Aorta (tissue), 5 donors: ENCODE measurements at regions not wholly inside any gene's neighbourhood (a gene's known extent, or its start where the extent isn't known, plus 50 kb on each side); places are given as distances from the start of the nearest gene placed in this dataset.

ENCODE experiments used
- ATAC-seq: fragments of 200-7000 bp; cut with Tn5 transposase; one replicate; pipeline ENCODE4 v1.9.1; 2022; ENCODE audit warnings: moderate library complexity; ENCODE audit not compliant: low FRiP score
- DNase-seq, 2 donors: peaks; one replicate each; pipeline ENCODE4 v3.0.0-alpha.2; 2020
- H3K27ac ChIP-seq, 2 donors: one replicate each; pipeline ENCODE4 v1.5.1; 2013; ENCODE audit warnings: low read length in 2 of 2, mild to moderate bottlenecking in 2 of 2, moderate library complexity in 2 of 2, control low read depth in 1 of 2, inconsistent platforms in 1 of 2, low read depth in 1 of 2
- H3K27me3 ChIP-seq, 2 donors: one replicate each; pipeline ENCODE4 v1.6.1; 2013; ENCODE audit warnings: control low read depth in 1 of 2, low read length in 1 of 2, mild to moderate bottlenecking in 1 of 2, moderate library complexity in 1 of 2; ENCODE audit not compliant: insufficient read depth in 2 of 2, control insufficient read depth in 1 of 2
- H3K36me3 ChIP-seq, 2 donors: one replicate each; pipeline ENCODE4 v1.6.1; 2013; ENCODE audit warnings: control low read depth in 1 of 2, low read length in 1 of 2, mild to moderate bottlenecking in 1 of 2; ENCODE audit not compliant: insufficient read depth in 2 of 2, control insufficient read depth in 1 of 2
- H3K4me1 ChIP-seq, 2 donors: one replicate each; pipeline ENCODE4 v1.6.1; 2013; ENCODE audit warnings: low read length in 2 of 2, control low read depth in 1 of 2, mild to moderate bottlenecking in 1 of 2, moderate library complexity in 1 of 2; ENCODE audit not compliant: insufficient read depth in 2 of 2, control insufficient read depth in 1 of 2
- H3K4me3 ChIP-seq, 2 donors: one replicate each; pipeline ENCODE4 v1.5.1; 2013; ENCODE audit warnings: low read length in 2 of 2, control low read depth in 1 of 2, mild to moderate bottlenecking in 1 of 2
- H3K9me3 ChIP-seq: one replicate; pipeline ENCODE4 v1.6.1; 2013; ENCODE audit warnings: mild to moderate bottlenecking, low read length; ENCODE audit not compliant: control insufficient read depth
- whole genome bisulfite sequencing, 2 donors: extraction: QIAGEN DNeasy Blood & Tissue Kit; methylation state at CpG; one replicate each; pipeline ENCODE4 v1.1.7; 2013; 5-methylcytosine and 5-hydroxymethylcytosine counted together
- intact Hi-C, 2 donors: fragments of 100-400 bp; cut with DNase I; formaldehyde crosslinking; loops; one replicate each; pipeline versions ENCODE4 v1.14.2 to v1.15.0; 2022
- donor health status: healthy with polysubstance abuse.
- donor health status: Bipolar disorder and iron deficiency.
- donor health status: DM: no; HTN: no; CAD: no.
- donor health status: DM: no; HTN: no; CAD: no.
- donor health status: DM: yes; HTN: yes; CAD: no.

DNA sequence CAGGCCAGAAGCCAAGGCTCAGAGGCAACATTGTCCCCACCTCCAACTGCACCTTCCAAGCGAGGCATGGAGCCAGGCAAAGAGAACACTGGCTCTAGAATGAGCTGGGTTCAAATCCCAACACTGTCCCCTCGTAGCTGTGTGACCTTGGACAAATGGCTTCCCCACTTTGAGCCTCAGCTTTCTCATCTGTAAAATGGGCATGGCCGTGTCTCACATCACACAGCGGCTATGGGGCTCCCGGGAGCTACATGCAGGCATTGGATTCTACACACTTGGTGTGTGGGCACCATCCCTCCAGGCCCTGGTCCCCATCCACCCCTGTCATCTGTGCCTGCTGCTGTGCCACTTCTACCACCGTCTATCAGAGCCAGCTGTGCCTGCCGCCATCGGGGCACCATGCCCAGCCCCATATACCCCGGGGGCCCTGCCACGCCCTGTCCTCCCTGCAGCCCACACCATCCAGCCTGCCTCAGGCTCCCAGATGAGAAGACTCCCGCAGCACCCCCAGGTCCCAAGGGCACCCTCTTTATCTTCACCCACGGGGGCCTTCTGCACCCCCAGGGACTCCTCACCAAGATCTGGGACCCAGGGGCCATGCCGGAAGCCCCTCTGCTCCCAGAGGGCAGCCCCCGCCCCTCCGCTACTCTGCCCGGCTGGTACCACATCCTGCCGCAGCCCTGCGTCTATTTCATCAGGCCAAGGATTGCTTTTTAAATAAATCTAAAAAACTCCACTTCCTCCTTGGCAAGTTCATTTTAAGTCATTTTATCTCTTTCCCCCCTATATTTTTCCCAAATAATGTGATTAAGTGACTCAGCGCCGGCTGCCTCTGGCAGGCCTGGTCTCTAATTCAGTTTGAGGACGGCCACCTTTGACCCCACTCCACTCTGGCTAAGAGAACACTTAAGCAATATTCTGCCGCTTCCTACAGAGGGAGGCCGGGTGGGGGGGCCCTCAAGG lies 107.8 kb upstream of the TARDBP start:
- ATAC-seq (no peak), DNase-seq (peak; percentile 21 to 59)
- Histone ChIP-seq H3K27me3 (no peaks in the 10 kb centered on the region), H3K27ac (no peak overlapping the region), H3K4me3 (no peak overlapping the region), H3K36me3 (no peaks in the 10 kb centered on the region), H3K9me3 (no peaks in the 10 kb centered on the region), H3K4me1 (no peaks in the 10 kb centered on the region)
- intact Hi-C loops: no loop called here
- WGBS, 2 donors: 75 to 76% methylated on average over 23 of the region's 23 CpGs

DNA sequence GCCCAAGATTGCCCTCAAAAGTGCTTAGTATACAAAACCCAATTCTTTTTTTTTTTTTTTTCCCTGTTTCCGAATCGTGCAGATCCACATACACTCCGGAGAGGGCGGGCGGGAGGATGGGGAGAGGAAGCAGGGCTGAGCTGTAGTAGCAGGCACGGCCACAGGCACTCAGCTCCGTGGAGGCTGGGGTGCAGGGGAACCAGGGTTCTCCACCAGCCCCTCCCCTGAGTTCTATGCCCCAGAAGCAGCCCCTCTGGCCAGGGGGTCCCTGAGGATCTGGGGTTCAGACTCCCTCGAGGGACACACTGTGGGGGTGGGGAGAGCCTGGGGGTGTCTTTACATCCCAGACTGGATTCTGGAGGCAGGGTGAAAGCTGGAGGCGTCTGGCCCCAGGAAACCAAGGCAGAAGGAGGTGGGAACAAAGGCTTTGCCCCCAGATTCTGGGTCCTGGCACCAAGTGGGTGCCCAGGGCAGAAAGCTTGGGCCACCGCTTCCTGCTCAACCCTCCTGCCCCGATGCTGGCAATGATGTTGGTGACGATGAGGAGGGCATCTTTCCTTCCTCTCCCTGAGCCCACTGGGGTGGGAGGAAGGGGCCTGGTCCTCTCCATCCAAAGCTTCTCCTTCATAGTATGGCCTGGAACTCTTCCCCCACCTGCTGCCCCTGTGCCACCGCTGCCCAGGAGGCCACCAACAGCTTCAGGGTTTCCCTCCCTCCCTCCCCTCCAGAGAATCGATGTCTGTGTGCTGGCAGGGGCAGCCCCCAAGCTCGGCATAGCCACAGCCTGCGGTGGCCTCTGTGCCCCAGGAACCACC lies 106.4 kb upstream of the TARDBP start:
- WGBS, 2 donors: 77% methylated on average over 15 to 16 of the region's 16 CpGs
- intact Hi-C loops: no loop called here
- H3K27me3 ChIP-seq: no peaks in the 10 kb centered on the region

DNA sequence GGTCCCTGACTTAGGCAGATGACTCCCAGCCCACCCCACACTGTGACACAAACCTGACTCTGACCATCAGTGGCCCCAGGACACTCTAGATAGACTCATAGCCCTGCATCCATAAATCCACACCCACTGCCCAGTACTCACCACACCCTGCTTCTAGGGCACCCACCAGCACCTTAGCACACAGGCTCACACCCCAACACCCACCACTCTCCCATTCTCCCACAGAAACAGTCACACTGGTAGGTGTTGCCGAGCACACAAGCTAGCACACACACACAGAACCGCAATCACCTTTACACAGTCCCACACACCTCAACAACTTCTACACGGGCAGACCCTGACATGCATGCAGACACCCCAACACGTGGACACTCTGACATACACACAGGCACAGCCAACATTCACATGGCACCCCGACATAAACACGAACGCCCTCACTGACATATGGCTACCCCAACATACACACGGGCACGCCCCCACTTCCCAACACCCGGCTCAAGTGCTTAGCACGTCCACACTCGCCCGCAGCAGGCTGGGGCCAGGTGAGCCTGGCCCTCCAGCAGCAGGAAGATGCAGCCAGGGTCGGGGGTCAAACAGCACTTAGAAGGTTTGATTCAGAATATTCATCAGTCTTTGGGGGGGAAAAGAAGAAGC lies 105.5 kb upstream of the TARDBP start:
- Histone ChIP-seq H3K36me3 (no peaks in the 10 kb centered on the region), H3K27me3 (no peaks in the 10 kb centered on the region), H3K9me3 (no peaks in the 10 kb centered on the region), H3K27ac (no peak overlapping the region), H3K4me1 (no peaks in the 10 kb centered on the region), H3K4me3 (no peak overlapping the region)
- DNase-seq (peak in 1 of 2 donors; percentile 51), ATAC-seq (no peak)
- intact Hi-C loops: no loop called here
- WGBS, 2 donors: 66 to 73% methylated on average over 14 of the region's 14 CpGs

More for the DNA sequence above, 106.4 kb upstream of the TARDBP start:
- H3K36me3 ChIP-seq: no peaks in the 10 kb centered on the region
- H3K4me3 ChIP-seq: no peak overlapping the region
- no peaks in the 10 kb centered on the region for H3K9me3 ChIP-seq
- H3K4me1 ChIP-seq: no peaks in the 10 kb centered on the region
- peak in 1 of 2 donors; percentile 62 for DNase-seq
- no peak for ATAC-seq
- no peak overlapping the region for H3K27ac ChIP-seq

DNA sequence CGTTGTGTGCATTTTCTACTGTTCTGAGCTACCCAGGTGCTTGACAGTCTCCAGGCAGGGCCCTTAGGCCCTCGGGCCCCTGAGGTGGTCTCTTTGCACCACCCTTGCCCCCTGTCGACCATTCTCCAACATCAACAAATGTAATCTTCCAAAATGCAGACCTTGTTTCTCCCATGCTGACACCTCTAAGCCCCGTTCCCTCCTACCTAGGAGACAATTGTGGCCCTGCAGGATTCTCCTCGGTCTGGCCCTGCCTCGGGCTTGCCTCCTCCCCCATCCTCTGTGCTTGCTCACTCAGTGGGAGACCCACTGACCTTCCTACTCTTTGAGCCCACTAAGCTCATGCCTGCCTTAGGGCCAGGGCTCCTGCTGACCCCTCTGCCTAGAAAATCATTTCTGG lies 104.2 kb upstream of the TARDBP start:
- no peak overlapping the region for H3K4me3 ChIP-seq

DNA sequence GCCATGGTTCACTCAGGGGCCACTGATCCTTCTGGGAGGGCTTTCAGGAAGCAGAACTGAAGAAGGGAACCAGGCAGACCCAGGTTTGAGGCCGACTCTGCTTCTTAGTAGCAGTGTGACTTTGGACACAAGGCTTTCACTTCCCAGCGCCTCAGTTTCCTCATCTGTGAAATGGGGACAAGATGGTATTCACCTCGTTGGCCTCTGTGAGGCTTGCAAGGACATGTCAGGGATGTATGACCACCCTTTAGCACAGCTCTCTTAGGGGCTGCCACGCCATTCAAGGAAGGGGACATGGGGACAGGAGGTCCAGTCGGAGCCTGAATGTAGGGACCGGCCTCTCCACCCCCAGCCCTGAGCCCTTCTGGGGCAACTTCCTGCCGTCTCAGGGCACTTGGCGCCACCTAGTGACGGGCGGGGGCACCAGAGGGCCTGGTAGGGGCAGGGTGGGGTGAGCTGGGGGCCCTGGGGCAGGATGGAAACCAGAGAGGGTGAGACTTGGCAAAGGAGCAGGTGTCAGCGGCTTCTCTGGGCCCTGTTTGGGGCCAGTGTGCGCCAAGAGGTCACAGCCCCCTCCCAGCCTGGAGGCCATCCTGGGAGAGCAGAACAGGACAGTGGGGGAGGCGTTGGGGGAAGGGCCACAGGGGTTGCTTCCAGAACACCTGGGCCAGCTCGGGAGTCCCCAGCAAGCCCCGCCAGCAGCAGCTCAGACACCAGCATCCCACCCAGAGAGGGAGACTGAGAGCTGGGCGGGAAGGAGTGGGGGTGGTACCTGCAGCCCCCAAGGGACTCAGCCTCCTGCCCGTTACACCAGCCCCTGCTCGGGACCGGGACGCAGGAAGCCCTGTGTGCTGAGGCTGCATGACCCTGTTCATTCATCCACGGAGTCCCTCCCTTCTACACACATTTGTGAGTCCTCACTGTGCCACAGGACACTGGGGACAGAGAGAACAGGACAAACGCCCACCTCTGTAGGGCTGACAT lies 102.5 kb upstream of the TARDBP start:
- Histone ChIP-seq H3K27me3 (no peaks in the 10 kb centered on the region), H3K4me1 (no peaks in the 10 kb centered on the region), H3K27ac (no peak overlapping the region), H3K36me3 (no peaks in the 10 kb centered on the region), H3K9me3 (no peaks in the 10 kb centered on the region), H3K4me3 (no peak overlapping the region)
- ATAC-seq (no peak), DNase-seq (peak in 1 of 2 donors; percentile 52)
- intact Hi-C loops: no loop called here
- WGBS, 2 donors: 50 to 57% methylated on average over 22 of the region's 22 CpGs

More for the DNA sequence above, 104.2 kb upstream of the TARDBP start:
- ATAC-seq (no peak), DNase-seq (peak; percentile 10 to 20)
- Histone ChIP-seq H3K9me3 (no peaks in the 10 kb centered on the region), H3K27ac (no peak overlapping the region), H3K36me3 (no peaks in the 10 kb centered on the region), H3K4me1 (no peaks in the 10 kb centered on the region), H3K27me3 (no peaks in the 10 kb centered on the region)
- 57 to 73% methylated on average over 6 of the region's 6 CpGs for WGBS, 2 donors
- intact Hi-C loops: no loop called here

DNA sequence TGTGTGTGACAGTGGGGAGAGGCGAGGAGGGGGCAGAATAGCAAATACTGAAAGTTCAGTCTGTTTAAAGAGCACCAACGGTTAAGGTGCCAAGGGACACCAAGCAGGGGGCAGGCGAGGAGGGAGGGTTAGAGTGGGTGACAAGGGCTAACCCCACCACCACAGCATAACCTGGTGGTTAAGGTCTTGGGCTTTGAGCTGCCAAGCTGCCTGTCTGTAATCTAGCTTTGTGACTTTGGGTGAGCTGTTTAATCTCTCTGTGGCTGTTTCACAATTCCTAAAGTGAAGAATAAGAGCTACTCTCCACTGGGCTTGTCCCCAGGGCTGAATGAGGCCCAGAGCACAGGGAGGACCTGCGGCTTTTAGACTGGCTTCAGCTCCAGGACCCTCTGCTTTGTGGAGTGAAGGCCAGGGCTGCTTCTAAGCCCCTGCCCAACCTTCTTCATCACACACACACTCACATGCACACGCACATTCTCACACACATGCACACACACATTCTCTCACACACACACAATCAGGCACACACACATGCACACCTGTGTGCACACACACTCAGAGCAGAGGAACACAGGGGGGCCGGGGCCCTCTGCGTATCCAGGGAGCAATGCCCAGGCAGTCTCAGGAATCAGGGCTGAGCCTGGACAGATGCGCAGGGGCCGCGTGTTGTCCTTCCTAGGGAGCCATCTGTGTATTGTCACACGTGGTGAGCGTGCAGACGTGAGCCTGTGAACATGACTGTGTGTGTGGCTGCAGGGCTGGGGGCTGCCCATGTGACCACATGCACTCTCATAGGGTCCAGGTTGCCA lies 101.6 kb upstream of the TARDBP start:
- Histone ChIP-seq H3K36me3 (no peaks in the 10 kb centered on the region), H3K9me3 (no peaks in the 10 kb centered on the region), H3K4me1 (no peaks in the 10 kb centered on the region), H3K27me3 (no peaks in the 10 kb centered on the region), H3K27ac (no peak overlapping the region), H3K4me3 (no peak overlapping the region)
- DNase-seq: peak in 1 of 2 donors; percentile 20
- ATAC-seq: no peak
- intact Hi-C loops: no loop called here
- 90 to 92% methylated on average over 13 of the region's 13 CpGs for WGBS, 2 donors

DNA sequence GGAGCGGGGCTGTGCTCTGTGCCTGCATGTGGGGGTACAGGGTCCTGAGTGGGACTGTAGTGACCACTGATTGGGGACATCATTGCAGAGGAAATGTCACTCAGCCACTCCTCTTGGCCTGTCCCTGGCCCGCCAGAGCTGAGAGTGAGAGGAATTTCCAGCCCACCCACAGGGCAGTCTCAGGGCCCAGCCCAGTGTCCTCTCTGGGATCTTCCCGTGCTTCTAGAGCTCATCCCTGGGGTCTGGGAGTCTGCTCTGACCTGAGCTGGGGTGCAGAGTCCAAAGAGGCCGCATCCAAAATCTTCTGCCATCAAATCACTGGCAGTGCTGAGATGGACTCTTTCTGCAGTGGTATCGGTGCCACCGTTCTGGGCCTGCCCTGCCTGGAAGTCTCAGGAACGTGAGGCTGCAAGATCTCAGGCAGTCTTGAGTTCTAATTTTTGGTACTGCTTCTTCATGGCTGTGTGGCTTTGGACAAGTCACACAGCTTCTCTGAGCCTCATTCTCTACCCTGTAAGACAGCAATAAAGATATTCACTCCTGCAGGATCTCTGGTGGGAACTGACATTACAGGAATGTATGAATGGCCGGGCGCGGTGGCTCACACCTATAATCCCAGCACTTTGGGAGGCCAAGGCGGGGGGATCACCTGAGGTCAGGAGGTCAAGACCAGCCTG lies 100.8 kb upstream of the TARDBP start:
- WGBS, 2 donors: 89 to 94% methylated on average over 11 of the region's 11 CpGs
- no peaks in the 10 kb centered on the region for H3K36me3 ChIP-seq
- intact Hi-C loops: no loop called here
- H3K27me3 ChIP-seq: no peaks in the 10 kb centered on the region
- no peaks in the 10 kb centered on the region for H3K4me1 ChIP-seq
- DNase-seq (peak in 1 of 2 donors; percentile 3), ATAC-seq (no peak)
- no peak overlapping the region for H3K4me3 ChIP-seq
- no peaks in the 10 kb centered on the region for H3K9me3 ChIP-seq
- H3K27ac ChIP-seq: no peak overlapping the region
